GM18868 (cell line): ENCODE measurements at regions not wholly inside any gene's neighbourhood (a gene's known extent, or its start where the extent isn't known, plus 50 kb on each side); places are given as distances from the start of the nearest gene placed in this dataset.

Source experiments
- ATAC-seq: cut with Tn5 transposase; IDR thresholded peaks from one replicate; pipeline ENCODE4 v1.9.1; 2021; ENCODE audit warnings: mild to moderate bottlenecking, moderate library complexity; ENCODE audit not compliant: unreplicated experiment

DNA sequence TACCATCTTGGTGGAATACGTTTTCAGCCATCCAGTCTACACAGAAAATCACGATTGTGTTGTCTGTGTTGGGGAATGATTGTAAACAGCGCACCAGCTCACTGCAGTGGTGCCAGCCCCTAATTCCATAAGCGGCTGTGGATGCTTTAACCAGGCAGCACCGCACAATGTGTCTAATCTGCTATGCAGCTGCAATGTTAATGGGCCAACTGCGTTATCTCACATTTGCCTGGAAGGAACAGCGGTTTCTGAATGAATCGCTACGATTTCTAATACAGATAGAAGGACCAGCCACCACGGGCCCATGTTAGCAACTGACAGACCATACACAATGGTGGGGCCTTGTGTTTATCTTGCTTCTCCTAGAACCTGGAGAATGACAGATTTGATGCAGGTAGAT is 384.5 kb upstream of the KIRREL3 start:
- ATAC-seq: no peak

DNA sequence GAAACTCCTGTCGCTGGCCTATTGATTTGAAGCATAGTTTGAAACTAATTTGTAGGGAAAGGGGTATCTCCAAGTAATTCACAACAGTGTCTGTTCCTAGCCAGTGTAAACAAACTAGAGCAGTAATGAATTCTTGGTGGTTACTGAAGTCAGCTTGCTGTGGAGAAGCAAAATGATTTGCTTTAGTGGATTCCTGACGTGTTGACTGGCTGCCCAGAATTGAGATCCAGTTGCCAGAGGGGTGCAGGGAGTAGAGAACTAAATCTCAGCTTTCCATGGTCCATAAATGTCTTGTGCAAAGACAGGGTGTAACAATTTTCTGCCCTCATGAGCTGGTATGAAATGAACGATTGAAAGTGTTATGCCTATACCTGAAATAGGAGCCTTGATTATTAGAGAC is 382.5 kb upstream of the KIRREL3 start:
- no peak for ATAC-seq

DNA sequence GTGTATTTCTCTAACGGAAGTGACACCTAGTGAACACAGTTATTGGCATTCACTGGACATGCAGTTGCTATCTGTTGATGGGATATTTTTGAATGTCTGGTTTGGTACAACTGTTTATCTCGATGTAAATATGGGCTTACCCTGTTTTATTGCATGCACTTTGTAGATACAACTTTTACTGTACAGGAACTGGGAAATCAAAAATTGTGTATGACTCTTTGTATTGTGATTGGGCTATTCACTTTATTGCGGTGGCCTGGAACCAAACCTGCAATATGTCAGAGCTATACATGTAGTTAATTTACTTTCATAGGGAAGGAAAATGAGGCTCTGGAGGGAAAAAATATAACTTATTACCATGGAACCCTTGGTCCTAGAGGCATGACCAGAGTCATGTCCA is 380.7 kb upstream of the KIRREL3 start:
- ATAC-seq: no peak

DNA sequence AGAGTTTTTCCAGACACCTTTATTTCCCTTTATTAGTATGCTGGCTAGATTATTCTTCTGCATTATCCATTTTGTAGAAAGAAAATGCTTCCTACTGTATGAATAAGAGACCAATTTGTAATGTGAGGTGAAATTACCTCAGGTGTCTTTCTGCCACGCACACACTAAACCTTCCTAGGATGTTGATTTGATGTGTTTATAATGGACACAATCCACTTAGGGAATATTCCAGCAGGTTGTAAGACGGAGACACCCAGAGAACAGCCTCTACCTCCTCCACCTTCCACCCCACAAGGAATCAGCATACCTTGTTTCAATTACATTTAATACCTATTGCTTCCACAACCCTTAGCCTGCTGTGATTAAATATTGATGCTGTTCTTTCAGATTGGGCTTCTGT is 379.1 kb upstream of the KIRREL3 start:
- no peak for ATAC-seq

DNA sequence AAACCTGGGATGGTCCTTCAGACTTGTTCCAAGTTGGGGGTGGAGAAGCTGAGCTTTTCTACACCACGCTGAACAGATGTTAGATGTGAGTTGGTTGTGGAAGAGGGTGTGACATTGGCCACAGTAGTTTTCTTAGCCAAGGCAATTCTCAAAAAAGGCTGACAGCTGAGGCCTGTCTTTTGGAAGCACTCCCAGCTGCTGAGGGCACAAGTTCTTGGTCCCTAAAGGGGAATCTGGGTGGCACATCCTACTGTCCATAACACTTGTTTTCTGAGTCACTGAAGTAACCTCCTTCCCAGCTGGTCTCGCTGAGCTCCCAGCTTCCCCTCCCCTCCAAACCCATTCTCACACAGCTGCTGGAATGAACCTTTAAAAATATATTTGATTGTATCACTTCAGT is 375.7 kb upstream of the KIRREL3 start:
- ATAC-seq: no peak

GRCh38 chr11:127369356-127369755 is 368.8 kb upstream of the KIRREL3 start:
- ATAC-seq: no peak

DNA sequence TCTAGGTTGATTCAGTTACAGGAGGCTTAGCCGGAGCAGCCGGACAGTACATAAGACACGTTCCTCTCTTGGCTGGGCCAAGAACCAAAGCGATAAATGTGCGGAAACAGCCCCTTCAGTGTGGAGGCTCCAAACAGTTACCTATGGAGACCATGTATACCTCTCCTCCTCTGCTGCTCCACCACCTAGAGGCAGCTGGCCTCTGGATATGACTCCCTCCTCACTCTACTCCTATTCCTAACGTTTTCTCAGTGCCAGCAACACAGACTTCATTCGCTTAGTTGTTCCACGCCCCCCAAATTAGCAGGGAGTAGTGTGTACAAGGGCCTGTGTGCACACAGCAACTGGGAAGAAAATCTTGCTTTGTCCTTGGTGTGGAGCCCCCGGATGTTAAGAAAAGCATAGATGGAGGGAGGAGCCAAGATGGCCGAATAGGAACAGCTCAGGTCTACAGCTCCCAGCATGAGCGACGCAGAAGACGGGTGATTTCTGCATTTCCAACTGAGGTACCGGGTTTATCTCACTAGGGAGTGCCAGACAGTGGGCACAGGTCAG is 362.3 kb upstream of the KIRREL3 start:
- no peak for ATAC-seq

GRCh38 chr11:127358160-127358559 is 357.6 kb upstream of the KIRREL3 start:
- no peak for ATAC-seq

DNA sequence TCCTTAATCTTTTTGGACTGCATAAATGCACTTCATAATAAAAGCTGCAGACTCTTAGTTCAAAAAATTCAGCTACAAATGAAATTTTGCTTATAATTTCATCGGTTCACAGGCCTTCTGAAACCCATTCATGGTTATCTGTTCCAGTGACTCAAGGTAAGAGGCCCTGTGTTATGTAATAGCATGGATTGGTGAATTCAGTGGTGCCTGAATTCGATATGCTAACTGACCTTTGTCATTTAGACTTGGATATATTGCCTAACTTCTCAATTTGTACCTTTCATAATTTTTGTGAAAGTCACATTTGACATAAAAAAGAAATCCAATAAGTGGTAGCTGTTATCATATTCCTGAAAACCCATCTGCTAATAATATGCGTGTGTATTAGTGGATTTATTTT is 349.9 kb upstream of the KIRREL3 start:
- ATAC-seq: no peak

- ATAC-seq: peak; percentile 49
Measured at GRCh38 chr11:127345819-127346459, 345.4 kb upstream of the KIRREL3 start.

DNA sequence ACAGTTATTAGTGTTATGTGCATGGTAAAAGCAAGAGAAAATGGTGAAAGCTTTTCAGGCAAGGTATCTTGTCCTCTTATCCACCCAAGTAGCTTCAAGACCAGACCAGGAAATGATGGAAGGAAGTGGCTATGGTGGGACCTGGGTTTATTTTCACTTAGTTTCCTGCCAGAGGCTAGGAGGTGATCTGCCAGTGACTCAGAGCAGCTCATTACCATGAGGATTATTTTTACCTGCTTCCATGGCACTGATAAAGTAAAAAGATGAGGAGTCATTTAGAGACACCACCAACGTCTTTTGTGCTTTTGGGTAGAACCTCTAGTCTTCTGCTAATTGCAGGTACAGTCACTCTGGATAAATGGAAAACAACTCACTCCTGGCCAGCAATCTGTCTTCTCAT is 339.9 kb upstream of the KIRREL3 start:
- ATAC-seq: no peak

DNA sequence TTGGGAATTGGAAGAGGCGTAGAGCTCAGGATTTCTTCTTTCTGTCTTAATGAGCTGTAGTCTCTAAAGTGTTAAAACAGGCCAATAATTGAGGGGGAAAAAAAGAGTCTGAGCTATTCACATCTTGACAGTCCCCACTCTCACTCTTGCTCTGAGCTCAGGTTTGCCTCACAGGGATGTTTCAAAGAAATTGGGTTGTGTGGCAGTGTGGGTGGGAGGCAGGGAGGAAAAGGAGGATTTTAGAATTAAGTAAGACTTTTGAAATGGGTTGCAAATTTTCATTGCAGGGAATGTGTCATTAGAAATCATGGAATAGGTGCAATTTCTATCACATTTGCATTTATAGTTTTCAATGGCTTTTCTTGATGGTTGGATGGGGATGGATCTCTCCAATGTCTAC is 338.8 kb upstream of the KIRREL3 start:
- ATAC-seq: no peak

DNA sequence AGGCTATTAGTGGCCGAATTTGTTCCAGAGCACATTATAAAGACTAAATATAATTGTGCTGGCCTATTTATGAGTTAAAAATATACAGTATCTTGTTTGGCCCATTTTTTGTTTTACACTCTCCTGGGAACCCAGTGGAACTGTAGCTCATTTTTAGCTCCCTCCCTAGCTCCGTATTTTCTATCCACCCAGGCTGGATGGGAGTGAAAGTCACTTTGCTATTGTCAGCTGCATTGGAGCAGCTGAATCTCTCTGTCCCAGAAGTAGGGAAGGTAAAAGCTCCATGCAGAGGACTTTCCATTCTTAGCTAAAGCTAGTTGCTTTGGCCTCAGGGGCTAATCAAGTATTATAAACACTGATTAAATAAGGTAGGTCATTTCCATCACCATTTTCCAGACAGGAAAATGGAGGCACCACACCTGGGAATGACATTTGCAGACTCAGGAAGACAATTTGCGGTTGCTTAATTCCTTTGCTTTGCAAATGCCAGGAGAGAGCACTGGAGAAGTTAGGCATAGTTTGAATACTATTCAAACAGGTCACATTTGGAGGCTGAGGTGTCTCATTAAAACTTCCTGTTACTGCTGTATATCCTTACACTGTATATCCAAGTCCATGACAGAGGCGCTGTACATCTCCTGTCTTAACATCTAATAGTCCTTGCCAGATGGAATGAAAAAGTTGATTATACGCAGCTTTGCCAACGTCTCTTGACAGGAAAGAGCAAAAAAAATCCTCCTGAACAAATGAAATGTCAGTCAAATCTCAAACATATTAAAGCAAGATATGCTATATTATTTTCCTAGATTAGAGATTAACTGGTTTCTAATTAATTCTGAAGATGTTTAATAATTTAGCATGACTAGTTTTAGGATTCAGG is 338.1 kb upstream of the KIRREL3 start:
- no peak for ATAC-seq

DNA sequence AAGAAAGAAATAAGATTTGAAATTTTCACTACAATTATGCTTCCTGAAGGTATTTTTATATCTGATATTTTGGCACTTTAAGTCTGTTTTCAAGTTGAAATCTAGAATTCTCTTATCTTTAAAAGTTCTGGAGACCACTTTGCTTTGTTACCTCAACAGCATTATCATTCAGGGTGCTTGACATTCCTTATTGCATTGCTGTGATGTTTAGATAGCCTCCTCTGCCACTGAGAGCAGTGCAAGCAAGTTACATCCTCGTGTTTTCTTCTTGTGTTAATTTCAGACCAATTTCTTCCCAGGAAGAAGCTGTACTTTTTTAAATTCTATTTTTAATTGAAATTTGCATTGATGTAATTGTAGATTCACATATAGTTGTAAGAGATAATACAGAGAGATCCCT is 333.9 kb upstream of the KIRREL3 start:
- no peak for ATAC-seq

DNA sequence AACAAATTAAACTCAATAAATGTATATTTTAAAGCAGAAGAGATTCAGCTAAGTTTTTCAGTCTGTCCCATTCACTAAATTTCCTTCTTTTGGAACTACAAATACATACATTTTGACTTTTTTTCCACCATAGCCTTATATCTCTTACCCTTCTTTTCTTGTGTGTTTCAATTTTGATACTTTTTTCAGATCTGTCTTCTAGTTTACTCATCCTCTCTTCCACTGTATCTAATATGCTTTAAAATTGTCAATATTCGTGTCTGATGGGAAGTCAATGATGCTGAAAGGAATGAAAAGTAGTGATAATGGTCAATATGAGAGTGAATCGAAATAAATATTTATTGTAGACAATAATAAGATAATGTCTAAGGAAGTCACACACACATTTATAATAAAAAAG is 332.3 kb upstream of the KIRREL3 start:
- no peak for ATAC-seq

- ATAC-seq: no peak
Measured at GRCh38 chr11:127330044-127330443, 329.5 kb upstream of the KIRREL3 start.

DNA sequence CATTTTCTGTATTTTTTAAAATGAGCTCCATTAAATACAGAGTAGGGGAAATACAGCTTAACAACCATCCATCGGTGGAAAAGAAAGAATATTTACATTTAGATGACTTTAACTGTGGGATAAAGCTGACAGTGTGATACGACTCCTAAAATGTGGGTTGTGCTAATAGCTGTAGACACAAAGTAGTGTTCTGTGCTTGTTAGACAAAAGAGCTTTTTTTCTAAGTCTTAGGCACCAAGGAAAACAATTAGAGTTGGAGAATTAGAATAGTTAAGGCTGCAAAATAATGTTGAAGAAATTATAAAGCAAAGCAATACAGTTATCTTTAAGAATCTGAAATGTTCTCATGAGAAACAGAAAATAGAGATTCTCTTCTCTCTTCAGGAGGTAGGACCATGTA is 307.7 kb upstream of the KIRREL3 start:
- ATAC-seq: no peak

GRCh38 chr11:127307700-127308099 is 307.1 kb upstream of the KIRREL3 start:
- no peak for ATAC-seq

- ATAC-seq: no peak
Measured at GRCh38 chr11:127304634-127305033, 304.1 kb upstream of the KIRREL3 start.

- no peak for ATAC-seq
Measured at GRCh38 chr11:127288926-127289325, 288.4 kb upstream of the KIRREL3 start.

- ATAC-seq: no peak
Measured at GRCh38 chr11:127281534-127281933, 281.0 kb upstream of the KIRREL3 start.

DNA sequence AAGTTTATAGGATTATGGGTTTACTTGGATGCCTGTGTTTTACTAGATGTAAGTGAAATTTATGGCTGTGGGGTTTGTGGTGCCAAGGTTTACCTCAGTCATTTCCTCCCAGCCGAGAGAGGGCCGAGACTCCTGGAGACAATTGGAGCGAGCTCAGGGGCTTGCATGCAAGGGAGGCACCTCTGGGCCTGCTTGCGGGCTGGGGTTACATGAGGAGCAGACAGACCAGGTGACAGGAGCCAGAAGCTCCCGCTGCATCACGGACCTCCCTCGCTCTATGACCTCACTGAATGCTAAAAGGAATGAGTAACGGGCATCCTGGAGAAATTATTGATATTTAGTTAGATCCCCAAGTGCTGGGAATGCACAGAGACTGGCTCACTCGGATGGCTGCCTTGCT is 275.2 kb upstream of the KIRREL3 start:
- ATAC-seq: no peak
